Adrenal gland (tissue), 5 donors: ENCODE measurements at regions not wholly inside any gene's neighbourhood (a gene's known extent, or its start where the extent isn't known, plus 50 kb on each side); places are given as distances from the start of the nearest gene placed in this dataset.

Source experiments
- CTCF ChIP-seq, 6 experiments: fragments of 450-650 bp in 4 of 6; fragments of 200-600 bp in 2 of 6; sonication (generic) in 1 of 6; IDR thresholded peaks; 1 replicate in 5 of 6; 2 replicates in 1 of 6; pipeline versions ENCODE4 v1.5.1 to v1.8.0; 2016 to 2021; ENCODE audit warnings: antibody characterized with exemption in 6 of 6, mild to moderate bottlenecking in 2 of 6, moderate library complexity in 1 of 6
- POLR2A ChIP-seq, 2 donors: fragments of 450-650 bp; IDR thresholded peaks; one replicate each; pipeline ENCODE4 v1.6.1; 2017; ENCODE audit warnings: antibody characterized with exemption in 2 of 2, mild to moderate bottlenecking in 2 of 2, moderate library complexity in 1 of 2
- donor health status: DM: no; HTN: no; CAD: no.

GRCh38 chr2:172344159-172344558 lies 83.2 kb upstream of the ITGA6 start:
- TF ChIP-seq CTCF (IDR thresholded peaks at IDR 0.05) (no peak), POLR2A (IDR thresholded peaks at IDR 0.05) (no peak)
